ENCODE measurements at regions not wholly inside any gene's neighbourhood (a gene's known extent, or its start where the extent isn't known, plus 50 kb on each side); places are given as distances from the start of the nearest gene placed in this dataset.

- TF ChIP-seq EZH2 (IDR thresholded peaks at IDR 0.05; ENCODE audit: borderline replicate concordance, insufficient read depth, low read length, poor library complexity, severe bottlenecking) (no peak), EP300 (conservative IDR thresholded peaks at IDR 0.05; ENCODE audit: poor library complexity, severe bottlenecking) (no peak)
These were observed 1338.9 kb downstream of the MAT2B start for GRCh38 chr5:164844348-164844747.
